Osteocyte (in vitro differentiated cells): ENCODE measurements at regions not wholly inside any gene's neighbourhood (a gene's known extent, or its start where the extent isn't known, plus 50 kb on each side); places are given as distances from the start of the nearest gene placed in this dataset.

Experiments
- DNase-seq: peaks from one replicate; pipeline ENCODE4 v3.0.0; 2021; ENCODE audit warnings: mixed read lengths; ENCODE audit not compliant: unreplicated experiment; ENCODE audit errors: extremely low spot score
- H3K27ac Mint-ChIP-seq: one replicate; pipeline ENCODE4 v1.8.0; 2021; ENCODE audit warnings: mild to moderate bottlenecking, mixed read lengths; ENCODE audit not compliant: unreplicated experiment
- H3K27me3 Mint-ChIP-seq: one replicate; pipeline ENCODE4 v1.8.0; 2021; ENCODE audit warnings: mixed read lengths; ENCODE audit not compliant: unreplicated experiment
- H3K36me3 Mint-ChIP-seq: one replicate; pipeline ENCODE4 v1.8.0; 2021; ENCODE audit warnings: mixed read lengths; ENCODE audit not compliant: unreplicated experiment
- H3K4me1 Mint-ChIP-seq: one replicate; pipeline ENCODE4 v1.8.0; 2021; ENCODE audit warnings: mixed read lengths; ENCODE audit not compliant: unreplicated experiment
- H3K4me3 Mint-ChIP-seq: one replicate; pipeline ENCODE4 v1.8.0; 2021; ENCODE audit warnings: mild to moderate bottlenecking, moderate library complexity, mixed read lengths; ENCODE audit not compliant: unreplicated experiment
- H3K9me3 Mint-ChIP-seq: one replicate; pipeline ENCODE4 v1.8.0; 2021; ENCODE audit warnings: mixed read lengths; ENCODE audit not compliant: unreplicated experiment
- TF ChIP-seq, protein P1 (sequence below): fragments of 200-600 bp; sonication (generic); IDR thresholded peaks from 2 replicates; pipeline ENCODE4 v1.5.0; 2021; ENCODE audit warnings: antibody characterized with exemption, mild to moderate bottlenecking, moderate library complexity

DNA sequence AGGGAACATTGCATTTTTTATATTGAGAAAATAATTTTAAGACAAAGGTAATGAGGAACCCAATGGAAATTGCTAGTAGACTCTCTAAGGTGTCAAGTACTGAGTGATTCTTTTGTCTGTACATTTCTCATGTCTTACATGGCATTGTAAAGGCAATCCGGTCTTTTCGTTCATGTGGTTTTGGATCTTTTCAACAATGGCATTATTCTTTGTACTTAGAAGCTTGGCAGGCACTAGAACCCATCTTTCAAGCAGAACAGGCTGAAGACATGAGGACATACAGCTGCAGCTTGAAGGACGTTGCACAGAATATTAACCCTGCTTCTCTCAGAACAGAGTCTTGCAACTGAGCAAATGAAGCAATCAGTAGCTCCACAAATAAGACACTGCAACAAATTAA, 231.5 kb upstream of the ZFHX3 start:
- no peaks in the 10 kb centered on the region for H3K4me1 Mint-ChIP-seq
- no peak overlapping the region for H3K27ac Mint-ChIP-seq
- H3K27me3 Mint-ChIP-seq = peaks cover 44% of the 10 kb centered on the region
- TF ChIP-seq, protein P1, sequence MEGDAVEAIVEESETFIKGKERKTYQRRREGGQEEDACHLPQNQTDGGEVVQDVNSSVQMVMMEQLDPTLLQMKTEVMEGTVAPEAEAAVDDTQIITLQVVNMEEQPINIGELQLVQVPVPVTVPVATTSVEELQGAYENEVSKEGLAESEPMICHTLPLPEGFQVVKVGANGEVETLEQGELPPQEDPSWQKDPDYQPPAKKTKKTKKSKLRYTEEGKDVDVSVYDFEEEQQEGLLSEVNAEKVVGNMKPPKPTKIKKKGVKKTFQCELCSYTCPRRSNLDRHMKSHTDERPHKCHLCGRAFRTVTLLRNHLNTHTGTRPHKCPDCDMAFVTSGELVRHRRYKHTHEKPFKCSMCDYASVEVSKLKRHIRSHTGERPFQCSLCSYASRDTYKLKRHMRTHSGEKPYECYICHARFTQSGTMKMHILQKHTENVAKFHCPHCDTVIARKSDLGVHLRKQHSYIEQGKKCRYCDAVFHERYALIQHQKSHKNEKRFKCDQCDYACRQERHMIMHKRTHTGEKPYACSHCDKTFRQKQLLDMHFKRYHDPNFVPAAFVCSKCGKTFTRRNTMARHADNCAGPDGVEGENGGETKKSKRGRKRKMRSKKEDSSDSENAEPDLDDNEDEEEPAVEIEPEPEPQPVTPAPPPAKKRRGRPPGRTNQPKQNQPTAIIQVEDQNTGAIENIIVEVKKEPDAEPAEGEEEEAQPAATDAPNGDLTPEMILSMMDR = no peak
- DNase-seq = no peak
- no peak overlapping the region for H3K4me3 Mint-ChIP-seq
- H3K9me3 Mint-ChIP-seq = no peaks in the 10 kb centered on the region
- no peaks in the 10 kb centered on the region for H3K36me3 Mint-ChIP-seq

- no peaks in the 10 kb centered on the region for H3K4me1 Mint-ChIP-seq
- no peak overlapping the region for H3K27ac Mint-ChIP-seq
- H3K9me3 Mint-ChIP-seq = no peaks in the 10 kb centered on the region
- peak; percentile 36 for DNase-seq
- TF ChIP-seq, protein P1 = no peak
- no peak overlapping the region for H3K4me3 Mint-ChIP-seq
- peaks cover 38% of the 10 kb centered on the region for H3K27me3 Mint-ChIP-seq
- no peaks in the 10 kb centered on the region for H3K36me3 Mint-ChIP-seq
These were observed 229.1 kb upstream of the ZFHX3 start for GRCh38 chr16:73277071-73277470.

GRCh38 chr16:73275448-73275847, 227.5 kb upstream of the ZFHX3 start:
- H3K4me3 Mint-ChIP-seq = no peak overlapping the region
- no peak for DNase-seq
- TF ChIP-seq, protein P1 = no peak
- no peaks in the 10 kb centered on the region for H3K4me1 Mint-ChIP-seq
- H3K27me3 Mint-ChIP-seq = peaks cover 31% of the 10 kb centered on the region
- H3K9me3 Mint-ChIP-seq = no peaks in the 10 kb centered on the region
- no peak overlapping the region for H3K27ac Mint-ChIP-seq
- H3K36me3 Mint-ChIP-seq = no peaks in the 10 kb centered on the region

- TF ChIP-seq, protein P1 = no peak
- DNase-seq = peak; percentile 19
- Mint-ChIP-seq H3K27ac (no peak overlapping the region), H3K4me1 (no peaks in the 10 kb centered on the region), H3K4me3 (no peak overlapping the region), H3K36me3 (no peaks in the 10 kb centered on the region), H3K9me3 (no peaks in the 10 kb centered on the region), H3K27me3 (peaks cover 35% of the 10 kb centered on the region)
These were observed 227.1 kb upstream of the ZFHX3 start for GRCh38 chr16:73275024-73275423.

DNA sequence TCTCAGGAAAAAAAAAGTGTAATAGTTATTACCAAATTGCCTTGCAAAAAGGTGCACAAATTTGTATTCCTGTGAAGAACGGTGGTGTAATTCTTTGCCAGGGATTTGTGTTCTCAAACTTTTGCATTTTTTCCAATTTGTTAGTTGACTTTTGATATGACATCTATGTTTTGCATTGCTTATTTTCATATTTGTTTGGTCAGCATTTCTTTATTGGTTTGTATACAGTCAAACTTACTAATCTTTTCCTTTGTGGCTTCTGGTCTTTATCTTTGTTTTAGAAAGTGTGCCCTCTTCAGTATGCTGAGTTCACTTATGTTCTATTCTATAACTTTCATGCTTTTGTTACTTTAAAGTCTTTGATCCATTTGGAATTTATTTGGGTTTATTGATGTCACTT, 226.2 kb upstream of the ZFHX3 start:
- H3K9me3 Mint-ChIP-seq = no peaks in the 10 kb centered on the region
- no peak overlapping the region for H3K27ac Mint-ChIP-seq
- peaks cover 31% of the 10 kb centered on the region for H3K27me3 Mint-ChIP-seq
- H3K4me3 Mint-ChIP-seq = no peak overlapping the region
- DNase-seq = no peak
- no peaks in the 10 kb centered on the region for H3K4me1 Mint-ChIP-seq
- TF ChIP-seq, protein P1 = no peak
- no peaks in the 10 kb centered on the region for H3K36me3 Mint-ChIP-seq
